ENCODE measurements at regions not wholly inside any gene's neighbourhood (a gene's known extent, or its start where the extent isn't known, plus 50 kb on each side); places are given as distances from the start of the nearest gene placed in this dataset.

DNA sequence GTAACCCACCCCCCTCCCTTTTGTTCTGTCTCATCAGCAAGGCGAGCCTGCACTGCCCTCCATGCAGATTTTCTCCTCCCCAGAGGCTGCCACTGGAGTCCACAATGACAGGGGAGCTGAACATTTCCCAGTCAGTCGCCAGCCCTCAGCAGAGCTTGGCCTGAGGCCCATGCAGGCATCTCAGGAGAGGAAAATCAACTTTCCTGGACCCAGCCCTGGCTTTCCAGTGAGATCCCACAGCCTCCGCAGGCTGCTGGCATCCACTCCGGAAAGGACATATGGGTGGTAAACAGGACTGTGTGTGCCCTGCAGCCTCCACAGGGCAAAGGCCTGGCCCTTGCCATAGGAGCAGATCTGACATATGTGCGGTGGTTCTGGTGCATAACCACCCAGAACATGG lies 253.8 kb downstream of the TNS1 start:
- no peak for DNase-seq

DNA sequence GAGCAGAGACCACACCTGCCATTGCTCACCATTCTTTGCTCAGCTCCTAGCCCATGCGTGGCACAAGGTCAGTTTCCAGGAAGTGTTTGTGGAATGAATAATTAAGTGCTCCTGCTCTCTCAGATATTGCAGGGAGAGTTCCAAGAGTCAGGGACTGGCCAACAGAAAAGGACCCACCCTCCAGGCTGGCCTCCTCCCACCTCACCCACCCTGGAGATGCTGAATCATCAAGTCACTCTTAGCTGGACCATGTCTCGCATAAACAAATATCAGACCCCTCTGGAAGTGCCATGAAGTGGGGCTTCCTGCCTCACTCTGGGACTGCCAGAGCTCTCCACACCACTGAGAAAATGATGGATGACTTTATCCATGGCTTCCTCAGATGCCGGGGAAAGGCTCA lies 256.0 kb downstream of the TNS1 start:
- no peak for DNase-seq

DNA sequence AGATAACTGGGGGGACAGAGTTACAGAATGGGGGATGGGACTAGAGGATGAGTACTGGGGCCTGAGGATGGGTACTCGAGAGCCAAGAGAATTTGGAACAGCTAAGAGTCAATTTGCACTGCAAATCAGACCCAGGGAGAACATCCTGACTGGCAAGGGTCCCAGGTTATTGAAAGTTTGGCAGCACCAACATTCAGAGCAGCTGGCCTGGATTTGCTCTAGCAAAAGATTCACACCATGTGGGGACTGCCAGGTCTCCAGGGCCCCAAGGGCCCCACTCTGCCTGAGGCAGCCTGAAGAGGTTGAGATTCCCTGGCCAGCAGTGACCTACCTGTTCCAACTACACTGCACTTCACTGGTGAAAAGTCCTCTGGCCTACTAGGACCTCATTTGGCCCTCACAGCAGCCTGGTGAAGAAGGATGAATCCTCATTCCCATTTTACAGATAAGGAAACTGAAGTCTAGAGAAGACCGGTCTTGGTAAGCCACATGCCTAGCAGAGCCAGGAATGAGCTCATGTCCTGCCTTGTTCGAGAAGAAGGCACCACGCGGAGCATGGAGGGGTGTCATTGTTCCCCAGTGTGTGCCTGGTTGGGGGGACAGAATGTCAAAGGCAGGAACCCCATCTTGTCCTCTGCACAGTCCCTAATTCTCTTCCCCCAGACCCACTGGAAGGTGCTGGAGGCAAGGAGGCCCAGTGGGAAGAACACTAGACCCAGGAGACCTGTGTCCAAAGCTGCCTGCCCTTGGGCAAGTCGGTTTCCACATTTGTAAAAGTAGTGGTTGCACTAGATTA lies 258.6 kb downstream of the TNS1 start:
- DNase-seq: no peak

DNA sequence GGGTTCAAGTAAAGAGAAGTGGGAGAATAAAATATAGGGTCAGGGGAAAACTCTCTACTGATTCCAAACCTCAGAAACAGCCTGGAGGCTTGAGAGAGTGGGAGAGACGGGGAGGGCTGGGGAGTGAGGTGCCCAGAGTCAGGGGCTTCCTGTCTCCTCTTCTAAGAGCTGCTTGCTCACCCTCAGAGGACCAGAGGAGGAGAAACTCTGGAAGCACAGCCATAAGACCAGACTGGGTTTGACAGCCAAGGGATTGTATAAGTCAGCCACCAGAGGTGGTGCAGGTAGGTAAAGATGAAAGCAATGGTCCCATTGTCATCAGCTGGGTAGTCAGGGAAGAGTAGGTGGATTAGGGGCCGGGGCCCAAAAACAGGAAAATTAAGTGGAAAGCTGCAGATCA lies 259.4 kb downstream of the TNS1 start:
- DNase-seq: no peak

DNA sequence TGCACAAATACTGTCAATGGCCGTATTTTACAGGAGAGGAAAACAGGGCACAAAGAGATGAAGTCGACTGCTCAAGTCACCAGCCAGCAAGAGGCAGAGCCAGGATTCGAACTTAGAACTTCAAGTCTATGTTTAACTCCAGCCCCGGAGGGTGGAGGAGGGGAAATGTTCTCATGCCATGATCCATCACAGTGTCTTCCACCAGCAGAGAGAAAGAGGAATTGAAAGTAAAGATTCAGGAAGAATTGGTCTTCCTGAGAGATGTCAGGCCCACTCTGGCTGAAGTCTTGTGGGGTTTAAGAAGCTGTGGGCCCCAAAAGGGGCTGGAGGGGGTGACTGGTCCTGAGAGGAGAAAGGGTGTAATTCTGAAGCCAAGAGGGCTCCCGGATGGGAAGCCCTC lies 260.0 kb downstream of the TNS1 start:
- no peak for DNase-seq

DNA sequence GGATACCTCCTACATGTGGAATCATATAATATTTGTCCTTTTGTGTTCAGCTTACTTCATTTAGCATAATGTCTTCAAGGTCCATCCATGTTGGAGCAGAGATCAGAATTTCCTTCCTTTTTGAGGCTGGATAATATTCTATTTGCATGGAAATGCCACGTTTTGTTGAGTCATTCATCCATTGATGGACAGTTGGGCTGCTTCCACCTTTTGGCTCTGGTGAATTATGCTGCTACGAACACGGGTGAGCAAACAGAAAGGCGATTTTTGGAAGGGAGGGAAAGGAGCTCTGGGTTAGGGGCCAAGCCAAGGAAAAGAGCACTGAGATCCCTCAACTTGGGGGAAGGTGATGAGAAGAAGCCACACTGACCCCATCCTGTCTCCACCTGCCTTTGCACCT lies 260.5 kb downstream of the TNS1 start:
- no peak for DNase-seq

DNA sequence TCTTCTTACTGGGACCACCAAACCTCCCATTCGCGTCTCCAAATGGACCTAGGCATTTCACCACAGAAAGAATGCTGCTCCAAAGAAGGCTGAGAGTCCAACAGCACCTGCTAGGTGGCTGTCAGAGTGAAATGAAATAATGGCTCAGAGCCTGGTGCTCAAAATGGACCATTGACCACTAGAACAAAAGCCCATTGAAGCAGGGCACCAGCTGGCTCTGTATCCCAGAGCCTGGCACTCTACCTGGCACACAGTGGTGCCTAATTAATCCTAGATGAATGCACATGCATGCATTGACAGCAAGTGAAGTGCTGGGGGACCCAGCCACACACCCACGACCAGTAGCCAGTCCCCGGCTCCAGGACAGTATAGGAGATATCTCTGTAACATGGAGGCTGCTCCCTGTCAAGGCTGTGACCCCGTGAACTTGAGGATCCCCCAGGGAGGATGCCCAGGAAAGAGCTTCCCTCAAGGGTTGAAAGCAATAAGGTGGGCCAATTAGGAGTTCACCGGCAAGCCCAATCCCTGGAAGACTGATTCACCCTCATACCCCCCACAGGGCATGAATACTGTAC lies 261.3 kb downstream of the TNS1 start:
- DNase-seq: no peak

DNA sequence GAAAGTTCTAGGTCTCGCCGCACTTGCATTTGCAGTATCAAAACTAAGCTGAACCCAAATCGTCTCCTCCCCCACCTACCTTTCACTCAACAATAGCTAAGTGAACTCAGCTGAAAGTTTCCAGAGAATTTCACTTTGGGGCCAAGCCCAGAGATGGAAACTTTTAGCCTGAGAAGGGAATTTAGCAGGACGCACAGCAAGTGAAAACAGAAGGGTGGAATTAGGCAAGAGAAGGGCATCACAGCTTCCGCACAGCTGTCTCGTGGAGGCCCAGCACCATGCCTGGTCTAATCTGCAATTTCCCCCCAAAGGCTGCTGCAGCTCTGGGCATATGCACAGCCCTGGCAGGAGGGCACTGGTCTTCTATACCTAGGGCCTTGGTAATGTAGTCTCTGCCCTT lies 262.0 kb downstream of the TNS1 start:
- DNase-seq: no peak

DNA sequence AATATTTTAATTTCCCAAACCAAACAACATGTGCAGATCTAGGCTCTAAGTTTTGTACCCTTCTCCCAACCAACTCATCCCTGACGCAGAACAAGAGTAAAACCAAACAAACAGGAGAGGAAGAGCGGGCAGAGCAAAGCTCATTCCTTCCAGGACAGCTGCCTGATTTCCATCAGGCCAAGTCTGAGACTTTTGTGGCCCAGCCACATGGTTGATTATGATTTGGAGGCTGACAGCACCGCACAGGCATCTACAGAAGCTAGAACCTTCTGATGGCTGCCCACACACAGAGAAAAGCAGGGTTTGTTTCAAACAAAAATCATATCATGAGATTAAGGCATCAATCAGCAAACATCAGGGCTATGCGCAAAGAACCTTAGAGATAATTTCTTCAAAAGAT lies 262.6 kb downstream of the TNS1 start:
- DNase-seq: no peak

DNA sequence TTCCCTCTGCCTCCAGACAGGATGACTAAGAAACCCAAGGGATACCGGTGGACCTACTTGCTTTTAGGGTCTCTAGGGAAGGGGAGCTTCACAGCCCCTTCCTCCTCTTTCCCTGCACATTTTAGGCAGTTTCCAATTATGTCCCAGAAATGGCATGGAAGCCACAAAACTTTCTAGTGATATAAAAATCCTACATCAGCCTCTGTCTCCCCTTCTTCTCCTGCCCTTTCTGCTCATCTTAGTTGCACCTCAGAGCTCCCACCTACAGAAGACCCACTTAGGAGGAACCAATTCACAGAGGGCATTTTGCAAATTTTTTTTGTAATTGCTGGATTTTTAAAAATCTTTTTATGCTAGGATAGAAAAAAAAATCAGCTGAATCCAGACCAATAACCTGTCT lies 263.1 kb downstream of the TNS1 start:
- no peak for DNase-seq

DNA sequence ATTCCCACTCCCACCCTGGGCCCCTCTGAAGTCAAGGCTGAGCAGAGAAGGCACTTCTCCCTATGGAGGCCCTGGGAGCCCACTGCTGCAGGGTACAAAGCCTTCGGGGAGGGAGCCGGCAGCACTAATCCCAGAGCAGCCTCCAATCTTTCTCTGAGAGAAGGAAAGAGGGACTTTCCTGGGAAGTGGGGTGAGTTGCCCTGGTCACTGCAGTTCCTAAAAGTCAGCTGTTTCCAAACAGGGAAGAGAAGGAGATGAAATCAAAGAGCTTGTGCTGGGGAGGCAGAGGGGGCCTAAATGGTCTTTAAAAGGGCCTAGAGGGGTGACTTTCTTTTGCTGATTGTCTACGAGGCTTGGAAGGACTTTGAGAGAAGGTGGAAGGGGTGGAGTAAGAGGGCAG lies 264.7 kb downstream of the TNS1 start:
- no peak for DNase-seq

DNA sequence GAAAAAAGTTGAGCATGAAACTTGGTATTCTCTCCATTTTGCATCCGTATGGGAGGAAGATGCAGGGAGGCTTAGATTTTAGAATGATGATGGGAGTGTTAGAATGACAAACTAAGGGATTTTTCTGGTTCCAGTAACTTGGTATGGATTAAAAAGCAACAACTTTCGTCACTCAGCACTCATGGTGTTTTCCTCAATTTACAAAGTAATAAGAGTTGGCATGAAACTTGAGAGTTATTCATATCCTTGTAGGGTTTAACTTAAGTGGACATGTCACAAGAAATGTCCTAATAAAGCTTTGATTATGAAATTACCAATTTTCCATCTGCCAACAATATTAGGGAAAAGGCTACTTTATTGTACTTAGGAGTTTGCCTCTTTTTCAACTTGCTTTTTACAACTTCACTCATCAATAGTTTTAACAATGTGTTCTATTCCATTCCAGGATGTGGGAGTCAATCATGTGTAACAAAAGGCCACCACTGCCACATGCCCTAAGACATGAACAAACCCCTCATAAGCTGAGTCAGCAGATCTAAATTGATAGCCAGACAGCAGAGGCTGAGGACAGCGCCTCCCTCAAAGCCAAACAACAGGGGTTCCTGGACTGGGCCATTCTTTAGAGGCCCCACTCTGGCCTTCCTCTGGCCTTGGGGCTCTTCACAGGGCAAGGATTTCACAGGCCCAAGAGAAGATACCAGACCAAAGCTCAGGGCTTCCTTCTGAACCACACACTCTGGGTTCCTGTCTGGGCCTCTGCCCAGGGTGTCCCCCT lies 265.8 kb downstream of the TNS1 start:
- no peak for DNase-seq

DNA sequence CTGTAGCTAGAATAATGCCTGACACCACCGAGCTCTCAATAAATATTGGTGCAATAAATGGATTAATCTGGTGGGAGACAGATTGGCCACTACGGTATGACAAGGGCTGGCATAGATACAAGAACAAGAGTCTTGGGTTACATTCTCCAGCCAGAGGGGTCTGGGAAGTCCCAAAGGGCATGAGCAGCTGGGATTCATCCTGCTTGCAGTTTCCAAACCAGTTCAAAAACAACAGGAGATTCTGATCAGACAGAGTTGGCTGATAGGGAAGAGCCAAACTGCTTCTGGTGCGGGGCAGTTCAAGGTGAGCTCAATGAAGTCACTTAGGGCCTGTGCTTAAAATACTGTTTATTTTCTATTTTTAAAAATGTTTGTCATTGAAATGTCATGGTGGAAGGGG lies 266.9 kb downstream of the TNS1 start:
- no peak for DNase-seq

DNA sequence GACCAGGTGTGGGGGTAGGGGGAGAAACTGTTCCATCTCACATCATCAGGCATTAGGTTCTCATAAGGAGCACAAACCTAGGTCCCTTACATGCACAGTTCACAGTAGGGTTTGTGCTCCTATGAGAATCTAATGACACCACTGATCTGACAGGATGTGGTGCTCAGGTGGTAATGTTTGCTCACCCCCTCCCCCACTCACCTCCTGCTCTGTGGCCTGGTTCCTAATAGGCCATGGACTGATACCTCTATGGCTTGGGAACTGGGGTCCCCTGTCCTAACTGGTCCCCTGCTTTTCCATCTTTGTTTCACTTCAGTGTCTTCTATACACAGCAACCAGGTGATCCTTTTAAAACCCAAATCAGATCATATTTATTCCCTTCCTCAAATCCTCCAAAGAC lies 267.8 kb downstream of the TNS1 start:
- DNase-seq: no peak

DNA sequence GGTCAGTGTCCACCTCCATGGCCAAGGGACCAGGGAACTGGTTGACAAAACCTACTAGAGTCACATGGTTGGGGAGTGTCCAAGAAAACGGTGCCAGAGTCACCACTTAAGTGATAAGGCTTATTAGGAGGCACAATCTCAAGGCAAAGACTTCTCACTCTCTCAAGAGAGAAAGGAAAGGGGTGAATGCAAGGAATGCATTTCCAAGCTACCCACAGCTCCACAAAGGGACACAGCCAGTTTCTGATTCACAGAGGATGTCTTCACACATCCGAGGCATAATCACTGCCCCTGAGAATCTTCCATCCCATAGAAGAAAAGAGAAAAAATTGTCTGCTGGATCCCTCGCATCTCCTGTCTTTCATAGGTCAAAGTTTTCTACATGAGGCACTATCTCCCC lies 269.3 kb downstream of the TNS1 start:
- DNase-seq: no peak

DNA sequence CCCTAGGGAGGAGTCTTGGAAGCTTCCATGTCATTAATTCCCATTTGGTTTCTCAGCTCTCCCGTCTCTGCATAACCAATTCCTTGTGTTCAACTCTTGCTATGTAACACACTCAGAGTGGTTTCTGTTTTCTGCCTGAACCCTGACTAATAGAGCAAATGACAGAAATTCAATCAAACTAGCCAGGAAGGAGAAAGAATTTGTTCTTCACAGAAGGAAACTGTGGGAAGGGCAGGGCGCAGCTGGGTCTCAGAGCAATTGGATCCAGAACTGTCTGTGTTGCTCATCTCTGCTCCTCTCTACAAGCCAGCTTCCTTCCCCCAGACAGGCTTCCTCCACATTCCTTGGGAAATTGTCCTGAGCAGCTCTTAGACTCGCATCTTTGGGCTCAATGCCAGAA lies 269.8 kb downstream of the TNS1 start:
- no peak for DNase-seq

DNA sequence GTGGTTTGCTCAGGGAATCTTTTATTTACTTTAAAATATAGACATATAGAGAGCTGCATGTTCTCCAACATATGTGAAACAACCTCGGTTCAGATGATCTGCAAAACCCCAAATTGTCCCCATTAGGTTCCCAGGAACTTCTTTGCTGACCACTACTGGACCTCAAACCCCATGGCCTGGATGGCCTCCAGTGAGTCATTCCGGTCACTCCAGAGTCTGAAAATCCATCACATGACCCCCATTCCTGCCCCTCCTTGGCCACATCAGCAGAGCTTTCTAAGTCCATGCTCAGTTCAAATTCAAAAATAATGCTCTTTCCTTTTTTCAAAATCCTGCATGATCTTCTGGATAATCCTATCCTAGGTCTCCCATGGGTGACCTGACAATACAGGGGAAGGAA lies 271.0 kb downstream of the TNS1 start:
- no peak for DNase-seq

DNA sequence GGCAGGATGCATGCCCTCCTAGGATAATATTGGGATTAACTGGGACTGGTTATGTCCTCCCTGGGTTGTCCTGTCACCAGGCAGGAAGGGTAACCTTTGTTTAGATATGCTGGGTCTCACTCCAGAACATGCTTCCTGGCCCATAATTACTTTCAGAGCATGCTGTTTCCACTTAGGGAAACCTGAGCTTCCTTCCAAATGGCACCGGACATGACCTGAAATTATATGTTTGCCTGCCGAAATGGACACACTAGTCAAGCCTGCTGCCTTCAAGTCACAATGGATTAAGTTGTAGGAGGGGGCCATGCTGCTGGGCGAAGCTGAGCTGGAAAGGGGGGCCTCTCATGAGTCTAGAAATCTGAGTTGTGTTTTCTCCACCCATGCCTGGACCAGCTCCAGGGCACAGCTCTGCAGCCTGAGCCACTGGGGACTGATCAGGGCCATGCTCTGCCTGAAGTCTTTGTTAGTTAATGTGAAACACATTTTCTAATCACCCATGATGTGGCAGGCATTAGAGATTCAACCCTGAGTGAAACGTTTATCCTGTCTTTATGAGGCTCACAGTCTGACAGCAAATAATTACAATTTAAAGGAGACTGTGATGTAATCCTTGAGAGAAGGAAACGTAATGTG lies 273.3 kb downstream of the TNS1 start:
- DNase-seq: no peak

DNA sequence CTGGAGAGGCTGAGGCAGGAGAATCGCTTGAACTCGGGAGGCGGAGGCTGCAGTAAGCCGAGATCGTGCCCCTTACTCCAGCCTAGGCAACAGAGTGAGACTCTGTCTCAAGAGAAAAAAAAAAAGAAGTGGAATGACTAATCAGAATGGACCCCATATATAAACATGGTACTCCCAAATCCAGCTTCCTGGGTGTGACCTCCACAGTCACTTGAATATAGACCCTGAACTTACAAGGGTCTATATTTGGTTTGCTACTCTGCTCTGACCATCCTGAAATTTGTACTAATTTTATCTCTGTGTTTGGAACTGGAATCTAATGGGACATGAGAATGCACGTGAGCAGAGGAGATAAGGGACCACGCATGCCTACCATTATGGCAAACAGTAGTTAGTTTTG lies 275.0 kb downstream of the TNS1 start:
- DNase-seq: no peak

DNA sequence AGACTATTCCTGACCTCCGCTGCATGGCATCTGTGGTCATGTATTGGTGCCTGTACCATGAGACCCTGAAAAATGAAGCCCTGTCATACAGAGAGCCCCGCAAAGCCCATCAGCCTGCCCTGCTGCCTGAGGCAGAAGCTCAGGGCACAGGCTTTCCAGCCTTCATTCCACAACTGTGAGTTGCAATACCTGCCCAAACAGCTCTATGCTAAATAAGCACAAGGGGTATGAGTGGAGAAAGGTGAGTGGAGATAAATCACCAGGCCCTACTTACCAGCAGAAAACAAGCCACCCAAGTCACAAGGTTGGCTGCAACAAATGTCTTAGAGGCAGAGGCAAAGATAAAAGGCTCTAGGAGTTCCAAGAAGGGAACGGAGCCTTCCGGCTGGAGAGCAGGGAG lies 277.4 kb downstream of the TNS1 start:
- no peak for DNase-seq

DNA sequence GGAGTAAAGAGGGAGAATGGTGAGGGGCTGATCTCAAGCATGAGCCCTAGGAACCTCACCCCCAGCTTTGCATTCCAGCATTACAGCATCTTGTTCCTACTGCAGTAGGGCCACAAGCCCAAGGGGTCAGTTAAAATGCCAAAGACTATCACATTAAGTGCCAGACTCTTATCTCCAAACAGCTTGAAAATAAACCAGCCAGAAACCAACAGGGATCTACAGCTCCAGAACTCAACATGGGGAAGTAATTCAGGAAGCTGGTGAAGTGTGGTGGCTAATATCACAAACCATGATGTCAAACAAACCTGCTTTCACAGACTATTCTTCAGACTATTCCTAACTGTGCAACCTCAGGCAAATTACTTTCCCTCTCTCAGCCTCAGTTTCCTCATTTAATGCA lies 278.3 kb downstream of the TNS1 start:
- no peak for DNase-seq

DNA sequence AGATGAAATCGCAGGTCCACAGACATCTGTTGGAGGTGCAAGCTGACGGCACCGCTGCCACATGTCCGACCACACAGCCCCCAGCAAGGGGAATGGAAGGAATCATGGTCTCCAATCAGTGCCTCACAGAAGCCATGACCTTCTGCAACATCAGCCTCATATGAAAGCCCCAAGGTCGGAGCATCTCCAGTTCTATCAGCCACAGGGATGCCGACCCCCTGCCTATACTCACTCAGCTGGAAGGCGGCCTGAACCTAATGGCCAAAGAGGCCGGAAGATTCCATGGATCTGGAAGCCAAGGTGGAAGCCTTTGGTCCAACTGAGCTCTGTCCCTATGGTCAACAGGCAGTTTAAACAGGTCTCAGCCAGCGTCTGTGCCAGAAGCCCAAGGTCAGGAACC lies 278.8 kb downstream of the TNS1 start:
- no peak for DNase-seq

DNA sequence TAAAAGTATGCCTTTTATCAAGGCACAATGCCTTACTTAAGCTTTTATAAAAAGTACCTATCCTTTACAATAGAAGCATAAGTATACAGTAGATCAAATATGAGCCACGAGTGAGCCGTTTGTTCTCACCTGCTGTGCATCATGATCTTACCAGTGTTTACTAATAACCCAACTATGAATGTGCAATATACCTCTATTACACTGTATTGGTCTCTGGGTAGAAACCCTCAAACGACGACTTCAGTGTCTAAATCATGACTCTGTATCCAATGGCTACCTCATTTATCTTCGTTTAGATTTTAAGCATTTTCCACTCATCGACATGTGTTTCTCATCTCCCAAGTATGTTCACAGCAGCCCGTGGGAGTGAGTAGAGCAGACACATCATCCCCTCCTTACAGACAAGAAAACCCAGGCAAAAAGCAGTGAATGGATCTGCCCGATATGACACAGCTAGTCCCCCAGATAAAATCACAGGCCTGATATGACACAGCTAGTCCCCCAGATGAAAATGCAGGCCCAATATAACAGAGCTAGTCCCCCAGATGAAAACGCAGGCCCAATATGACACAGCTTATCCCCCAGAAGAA lies 279.8 kb downstream of the TNS1 start:
- DNase-seq: no peak

DNA sequence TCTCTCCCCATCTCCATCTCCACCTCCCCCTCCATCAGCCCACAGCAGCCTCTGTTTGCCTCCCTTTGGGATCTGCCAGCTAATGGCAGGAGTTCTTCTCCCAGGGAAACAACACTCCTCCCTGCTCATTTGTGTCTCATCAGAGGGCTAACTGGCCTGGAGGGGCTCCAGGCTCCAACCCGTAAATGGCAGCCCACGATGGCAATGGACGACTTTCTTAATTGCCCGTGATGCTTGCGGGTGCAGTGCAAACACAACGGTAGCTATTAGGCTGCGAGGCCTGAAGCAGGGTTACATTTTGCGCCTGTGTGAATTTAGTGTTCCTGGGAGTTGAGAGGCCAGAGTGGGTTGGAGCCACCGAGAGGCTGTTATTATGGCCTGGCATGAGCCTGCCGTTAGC lies 285.1 kb downstream of the TNS1 start:
- DNase-seq: no peak
